ENCODE measurements at regions not wholly inside any gene's neighbourhood (a gene's known extent, or its start where the extent isn't known, plus 50 kb on each side); places are given as distances from the start of the nearest gene placed in this dataset.

DNA sequence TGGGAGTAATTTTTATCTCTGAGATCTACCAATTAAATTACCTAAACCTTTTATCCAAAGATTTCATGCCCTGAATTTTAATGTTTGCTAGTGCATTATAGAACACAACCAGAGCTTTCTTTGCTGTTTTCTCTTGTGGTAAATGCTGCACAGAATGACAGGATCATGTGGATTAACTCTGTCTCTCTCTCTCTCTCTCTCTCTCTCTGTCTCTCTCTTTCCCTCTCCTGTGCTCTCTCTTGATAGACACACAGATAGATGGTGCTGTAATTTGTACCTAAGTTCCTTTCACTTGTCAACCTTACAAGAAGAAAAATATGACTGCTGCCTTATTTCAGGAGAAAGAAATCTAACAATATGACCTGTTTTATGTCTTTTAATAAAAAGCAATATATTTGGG is 211.2 kb upstream of the WDFY3 start:
- TF ChIP-seq KDM5A (IDR thresholded peaks at IDR 0.05) (no peak), EP300 (IDR thresholded peaks at IDR 0.05) (no peak), RFX5 (IDR thresholded peaks at IDR 0.05) (no peak), REST (IDR thresholded peaks at IDR 0.05) (no peak), JUNB (IDR thresholded peaks at IDR 0.05) (no peak), CTCF (IDR thresholded peaks at IDR 0.05) (no peak), HOXB5 (CRISPR knock-in tag; IDR thresholded peaks at IDR 0.05) (no peak), MYC (IDR thresholded peaks at IDR 0.05; ENCODE audit: borderline replicate concordance, low read length) (no peak), EHMT2 (IDR thresholded peaks at IDR 0.05; ENCODE audit: low read depth) (no peak), CEBPB (IDR thresholded peaks at IDR 0.05) (no peak), ELK1 (IDR thresholded peaks at IDR 0.05; ENCODE audit: low read depth, low read length) (no peak), BHLHE40 (IDR thresholded peaks at IDR 0.05; ENCODE audit: low read depth, low read length) (no peak), POLR2A (IDR thresholded peaks at IDR 0.05; ENCODE audit: low read length) (no peak), JUN (IDR thresholded peaks at IDR 0.05) (no peak)
